ENCODE measurements at regions not wholly inside any gene's neighbourhood (a gene's known extent, or its start where the extent isn't known, plus 50 kb on each side); places are given as distances from the start of the nearest gene placed in this dataset.
A peak's percentile ranks its signal among the peaks of the same experiment; 100 is the strongest.

DNA sequence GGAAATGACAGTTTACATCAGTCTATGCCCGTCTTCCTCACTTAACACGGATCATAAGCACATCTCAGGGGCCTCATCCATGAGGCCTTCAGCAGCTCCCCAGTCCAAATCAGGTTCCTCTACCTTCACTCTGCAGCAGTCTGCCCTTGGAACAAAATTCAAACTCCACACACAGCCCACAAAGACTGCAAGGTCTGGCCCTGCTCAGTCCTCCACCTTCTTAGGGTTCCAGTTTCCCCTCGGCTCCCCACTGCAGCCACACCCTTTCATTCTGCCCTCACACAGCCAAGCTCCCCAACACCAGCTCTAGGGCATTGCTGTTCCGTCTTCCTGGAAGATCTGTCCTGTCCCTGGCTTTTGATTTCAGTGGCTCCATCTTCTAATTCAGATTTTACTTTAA is 95.2 kb upstream of the IQSEC1 start:
- no peak for DNase-seq

- DNase-seq, result no peak
Observed at GRCh38 chr3:13167829-13168228, 94.6 kb upstream of the IQSEC1 start.

GRCh38 chr3:13167064-13167743 is 94.0 kb upstream of the IQSEC1 start:
- no peak for DNase-seq

DNA sequence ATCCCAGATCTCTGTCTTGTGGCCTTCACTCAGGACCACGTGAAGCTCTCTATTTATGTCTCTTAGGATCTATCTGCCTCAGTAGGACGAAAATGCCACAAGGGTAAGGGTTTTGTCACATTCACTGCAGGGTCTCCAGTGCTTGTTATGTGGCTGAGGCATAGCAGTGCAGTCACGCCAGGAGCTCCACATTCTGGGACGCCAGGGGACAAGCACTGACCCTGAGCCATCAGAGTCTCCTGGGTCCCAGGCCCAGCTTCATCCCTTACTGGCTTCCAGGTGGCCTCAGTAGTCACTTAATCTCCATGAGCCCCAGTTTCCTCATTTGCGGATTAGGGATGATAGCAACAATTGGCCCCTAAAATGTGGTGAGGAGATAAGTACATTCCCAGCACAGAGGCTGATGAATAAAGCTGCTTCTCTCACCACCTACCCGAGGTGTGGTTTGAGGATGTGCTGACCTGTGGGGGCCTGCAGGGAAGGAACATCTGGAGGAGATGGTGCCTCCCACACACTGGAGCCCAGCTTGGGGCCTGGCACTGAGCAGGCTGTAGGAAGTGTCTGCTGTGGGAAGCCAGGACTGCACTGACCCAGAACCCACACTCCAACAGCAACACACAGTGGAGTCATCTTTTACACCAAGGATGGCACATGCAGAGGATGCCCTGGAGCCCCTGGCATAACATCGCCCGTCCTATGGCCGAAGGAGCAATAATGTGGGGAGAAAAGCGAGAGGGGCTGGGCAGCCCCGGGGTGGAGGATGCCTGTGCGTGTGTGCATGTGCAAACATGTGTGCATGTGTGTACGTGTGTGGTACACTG is 93.2 kb upstream of the IQSEC1 start:
- DNase-seq, result no peak

- no peak for DNase-seq
Observed at GRCh38 chr3:13165576-13165975, 92.3 kb upstream of the IQSEC1 start.

- DNase-seq, result no peak
Observed at GRCh38 chr3:13164893-13165492, 91.8 kb upstream of the IQSEC1 start.

GRCh38 chr3:13163848-13164382 is 90.7 kb upstream of the IQSEC1 start:
- no peak for DNase-seq

DNA sequence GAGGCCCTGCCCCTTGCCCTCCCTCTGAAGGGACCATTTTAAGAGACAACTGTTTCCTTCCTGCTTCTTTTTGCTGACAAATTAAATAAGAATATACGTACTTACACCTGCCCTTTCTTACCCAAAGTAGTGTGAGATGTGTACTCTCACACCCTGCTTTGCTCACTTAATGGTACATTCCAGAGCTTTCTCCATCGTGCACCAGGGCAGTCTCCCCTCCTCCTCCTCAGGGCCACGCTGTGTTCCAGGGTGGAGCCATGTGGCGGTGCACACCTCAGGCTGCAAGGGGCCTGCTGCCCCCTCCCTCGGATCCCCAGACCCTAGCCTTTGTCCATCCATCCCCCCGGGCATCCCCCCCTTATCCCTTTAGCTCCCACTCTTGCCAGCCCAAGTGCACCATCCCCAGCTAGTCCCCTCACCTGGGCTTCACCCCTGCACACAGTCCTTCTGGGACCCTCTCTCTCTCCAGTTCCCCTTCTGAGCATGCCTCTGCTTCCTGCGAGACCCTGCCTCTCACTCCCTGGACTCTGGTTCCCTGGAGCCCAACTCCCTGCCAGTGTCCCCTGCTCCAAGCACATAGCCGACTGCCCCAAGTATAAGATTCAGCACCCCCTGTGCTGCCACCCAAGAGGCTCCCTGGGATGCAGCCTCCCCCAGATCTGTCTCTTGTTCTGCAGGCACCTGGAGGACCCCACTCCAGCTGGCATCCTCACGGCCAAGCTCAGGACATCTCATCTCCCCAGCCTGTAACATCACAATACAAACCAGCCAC is 89.5 kb upstream of the IQSEC1 start:
- no peak for DNase-seq

GRCh38 chr3:13161771-13162535 is 88.7 kb upstream of the IQSEC1 start:
- no peak for DNase-seq

- no peak for DNase-seq
Observed at GRCh38 chr3:13161021-13161759, 88.0 kb upstream of the IQSEC1 start.

- no peak for DNase-seq
Observed at GRCh38 chr3:13160619-13161018, 87.4 kb upstream of the IQSEC1 start.

DNA sequence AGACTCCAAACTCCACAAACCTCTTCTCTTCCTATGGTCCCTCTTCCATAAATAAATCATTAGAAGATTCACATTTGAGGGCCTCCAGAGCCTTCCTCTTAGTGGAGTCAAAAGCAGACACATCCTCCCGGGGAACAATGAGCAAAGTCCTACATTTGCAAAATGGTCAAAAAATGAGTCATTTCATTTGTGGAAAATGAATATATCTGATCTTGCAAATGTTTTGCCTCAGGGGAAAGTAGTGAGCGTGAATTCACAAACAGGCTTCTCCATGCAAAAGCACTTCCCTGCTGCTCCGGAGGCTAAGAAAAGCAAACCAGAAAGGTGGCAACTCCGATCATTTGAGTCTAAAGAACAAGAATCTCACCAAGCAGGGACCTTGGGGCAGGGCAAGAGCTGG is 86.7 kb upstream of the IQSEC1 start:
- DNase-seq, result no peak

DNA sequence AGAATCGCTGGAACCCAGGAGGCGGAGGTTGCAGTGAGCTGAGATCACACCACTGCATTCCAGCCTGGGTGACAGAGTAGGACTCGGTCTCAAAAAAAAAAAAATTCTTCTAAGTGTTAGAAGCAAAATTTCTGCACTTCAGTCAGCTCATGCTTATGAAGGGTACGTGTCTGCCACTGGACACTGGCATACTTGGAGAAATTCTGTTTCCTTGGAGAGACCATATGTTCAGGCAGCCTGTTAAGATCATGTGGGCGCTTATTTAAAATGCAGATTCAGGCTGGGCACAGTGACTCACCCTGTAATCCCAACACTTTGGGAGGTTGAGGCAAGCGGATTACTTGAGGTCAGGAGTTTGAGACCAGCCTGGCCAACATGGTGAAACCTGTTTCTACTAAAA is 85.6 kb upstream of the IQSEC1 start:
- DNase-seq, result no peak

- no peak for DNase-seq
Observed at GRCh38 chr3:13158408-13158807, 85.2 kb upstream of the IQSEC1 start.

DNA sequence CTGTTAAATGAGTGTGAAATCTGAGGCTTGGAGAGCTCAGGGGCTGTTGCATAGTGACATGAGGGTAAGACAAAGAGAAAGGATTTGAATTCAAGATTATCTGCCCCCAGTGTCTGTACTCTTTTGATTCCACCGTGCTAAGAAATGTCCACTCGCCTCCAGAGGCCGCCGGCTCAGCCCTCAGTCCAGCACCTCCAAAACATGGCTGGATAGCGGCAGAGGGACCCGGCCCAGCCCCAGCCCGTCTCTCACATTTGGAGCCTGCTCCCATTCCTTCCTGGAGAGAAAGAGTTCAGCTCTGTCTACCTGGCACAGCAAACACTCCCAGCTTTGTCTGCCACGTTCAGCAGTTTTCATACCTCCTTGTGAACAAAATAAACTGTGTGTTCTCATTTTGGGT is 84.8 kb upstream of the IQSEC1 start:
- no peak for DNase-seq

- no peak for DNase-seq
Observed at GRCh38 chr3:13152826-13153710, 79.8 kb upstream of the IQSEC1 start.

DNA sequence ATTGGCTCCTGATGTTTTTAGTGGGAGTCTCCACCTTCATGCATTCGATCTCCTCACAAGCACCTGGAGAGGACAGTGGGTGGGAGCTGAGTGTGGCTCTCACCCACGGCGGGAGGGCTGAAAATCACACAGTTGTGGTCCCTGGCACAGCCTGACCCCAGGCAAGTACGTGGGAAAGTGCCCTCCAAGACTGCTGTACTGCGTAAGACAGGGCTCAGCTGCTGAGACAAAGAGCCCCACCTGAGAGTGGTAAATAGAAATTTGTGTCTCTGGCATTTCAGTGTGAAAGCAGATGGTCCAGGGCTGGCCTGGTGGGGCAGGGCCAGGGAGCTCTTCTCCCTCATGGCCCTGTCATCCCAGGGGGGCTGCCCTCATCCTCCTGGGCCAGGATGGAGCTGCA is 77.4 kb upstream of the IQSEC1 start:
- DNase-seq, result no peak

- DNase-seq, result peak; percentile 5
Observed at GRCh38 chr3:13149330-13150108, 76.3 kb upstream of the IQSEC1 start.

DNA sequence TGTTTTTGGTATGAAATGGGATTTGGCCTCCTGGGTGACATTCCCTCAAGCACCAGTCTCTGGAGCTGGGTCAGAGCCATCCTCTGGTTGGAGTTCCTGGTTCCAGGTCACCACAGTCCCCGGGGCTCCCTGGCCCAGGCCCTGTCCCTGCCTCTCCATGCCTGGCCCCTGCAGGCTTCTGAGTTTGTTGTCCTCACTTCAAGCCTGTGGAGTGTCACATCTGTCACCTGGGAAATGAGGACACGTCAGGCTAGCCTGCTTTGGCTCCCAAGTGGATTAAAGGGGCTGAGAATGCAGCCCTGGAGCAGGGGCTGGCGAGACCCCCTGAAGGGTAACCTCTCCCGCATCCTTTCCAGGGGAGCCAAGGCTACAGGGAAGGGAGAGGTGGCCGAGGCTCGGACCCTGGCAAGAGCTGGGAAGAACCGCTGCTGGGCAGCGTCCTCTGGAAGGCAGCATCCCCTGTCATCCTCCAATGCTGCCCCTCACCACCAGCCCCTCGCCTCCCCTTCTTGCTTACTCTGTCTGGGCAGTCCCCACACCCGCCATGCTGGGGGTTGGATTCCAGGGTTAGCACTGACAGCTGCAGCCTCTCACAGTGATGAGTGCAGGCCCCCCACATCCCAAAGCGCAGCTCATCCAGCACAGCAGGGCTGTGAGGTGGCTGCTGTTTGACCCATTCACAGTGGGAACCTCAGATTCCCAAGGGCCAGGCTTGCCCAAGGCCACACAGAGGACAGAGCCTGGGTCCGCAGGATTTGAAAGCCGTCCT is 75.5 kb upstream of the IQSEC1 start:
- DNase-seq, result no peak

All from CD4-positive, alpha-beta T cell treated with Interleukin-10 for 1 hour (primary cell).